Neural progenitor cell (in vitro differentiated cells): ENCODE measurements at regions not wholly inside any gene's neighbourhood (a gene's known extent, or its start where the extent isn't known, plus 50 kb on each side); places are given as distances from the start of the nearest gene placed in this dataset.

Experiments
- EZH2 ChIP-seq: fragments of 200-600 bp; sonication (generic); IDR thresholded peaks from 2 replicates; pipeline ENCODE4 v1.6.1; 2017; ENCODE audit warnings: antibody characterized with exemption, mild to moderate bottlenecking, moderate library complexity
- EZH2phosphoT487 ChIP-seq: fragments of 200-600 bp; sonication (generic); IDR thresholded peaks from 2 replicates; pipeline ENCODE4 v1.6.1; 2017; ENCODE audit warnings: antibody characterized with exemption

DNA sequence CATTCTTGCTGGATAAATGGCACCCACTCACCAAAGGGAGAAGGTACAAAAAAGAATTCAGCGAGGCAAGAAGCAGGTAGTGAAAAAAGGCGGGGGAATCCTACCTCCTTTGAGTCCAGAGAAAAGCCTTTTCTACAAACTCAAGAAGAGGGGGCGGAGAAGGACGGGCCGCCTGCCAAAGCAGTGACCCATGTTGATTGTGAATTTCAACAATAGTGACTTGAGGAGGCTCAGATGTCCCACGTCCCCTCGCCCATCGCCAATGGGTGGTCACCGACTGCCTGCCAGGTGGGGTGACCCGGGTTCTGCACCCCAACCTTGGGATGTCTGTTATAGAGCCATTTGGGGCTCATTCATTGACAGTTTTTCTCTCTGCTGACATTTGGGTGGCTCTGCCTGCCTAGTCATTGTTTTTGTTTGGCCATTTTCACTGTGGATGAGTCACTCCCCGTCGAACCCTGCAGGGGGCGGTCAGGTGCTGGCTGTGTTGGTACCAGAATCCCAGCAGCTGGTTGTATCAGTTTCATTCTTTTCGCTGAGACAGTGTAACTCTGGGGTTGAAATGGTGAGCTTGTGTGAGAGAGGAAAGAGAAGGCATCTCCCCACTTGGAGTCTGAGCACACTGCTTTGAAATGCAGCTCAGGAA lies 163.4 kb upstream of the NCAM1 start:
- TF ChIP-seq EZH2 (no peak), EZH2phosphoT487 (no peak)
